Spinal cord (tissue), 10 donors: ENCODE measurements at regions not wholly inside any gene's neighbourhood (a gene's known extent, or its start where the extent isn't known, plus 50 kb on each side); places are given as distances from the start of the nearest gene placed in this dataset. TPM values are rescaled to one million over a fixed set of nuclear protein-coding genes. Genes with fewer than 3 reads are reported as not detected.

Experiments
- DNase-seq, 6 donors: peaks; one replicate each; pipeline versions ENCODE4 v3.0.0 to v3.0.0-alpha.2; 2013 to 2015; ENCODE audit warnings: low spot score in 6 of 6, low read depth in 4 of 6
- H3K27ac ChIP-seq: one replicate; pipeline ENCODE4 v1.5.1; 2013; ENCODE audit warnings: low read depth, low read length, control low read depth
- H3K27me3 ChIP-seq: one replicate; pipeline ENCODE4 v1.6.1; 2013; ENCODE audit warnings: low read length; ENCODE audit not compliant: control insufficient read depth, insufficient read depth
- H3K36me3 ChIP-seq: one replicate; pipeline ENCODE4 v1.6.1; 2013; ENCODE audit warnings: low read length; ENCODE audit not compliant: control insufficient read depth, insufficient read depth
- H3K4me1 ChIP-seq: one replicate; pipeline ENCODE4 v1.6.1; 2013; ENCODE audit warnings: low read length; ENCODE audit not compliant: control insufficient read depth, insufficient read depth
- H3K4me3 ChIP-seq: one replicate; pipeline ENCODE4 v1.5.1; 2013; ENCODE audit warnings: low read depth, low read length, control low read depth
- H3K9me3 ChIP-seq: one replicate; pipeline ENCODE4 v1.6.1; 2013; ENCODE audit warnings: low read length; ENCODE audit not compliant: control insufficient read depth, insufficient read depth
- WGBS: methylation state at CpG from one replicate; pipeline ENCODE4 v1.1.5; 2013; ENCODE audit warnings: missing lambda C conversion rate; ENCODE audit not compliant: insufficient coverage; 5-methylcytosine and 5-hydroxymethylcytosine counted together
- small RNA-seq: library from RNA; depleted of rRNA; stranded (forward); fragments of <200 nt; gene quantifications from one replicate; pipeline ENCODE3, GENCODE V24; 2014; ENCODE audit warnings: low replicate concordance
- donor health status: healthy.

GRCh38 chr20:25749649-25750048, 53.0 kb upstream of the ZNF337 start:
- Histone ChIP-seq H3K27ac (no peak overlapping the region), H3K4me3 (no peak overlapping the region), H3K4me1 (peaks cover 5% of the 10 kb centered on the region), H3K9me3 (no peaks in the 10 kb centered on the region), H3K36me3 (no peaks in the 10 kb centered on the region), H3K27me3 (no peaks in the 10 kb centered on the region)
- no peak for DNase-seq
- 84% methylated on average over 4 of the region's 4 CpGs for WGBS

Small RNA genes in the stretch of these regions (small RNA-seq; reads per million reads assigned to genes)
- not detected for gene CFTRP1
